GM04503 (cell line): ENCODE measurements at regions not wholly inside any gene's neighbourhood (a gene's known extent, or its start where the extent isn't known, plus 50 kb on each side); places are given as distances from the start of the nearest gene placed in this dataset.

Experiments
- DNase-seq: peaks from one replicate; pipeline ENCODE4 v3.0.0-alpha.2; 2012; ENCODE audit warnings: low read depth

DNA sequence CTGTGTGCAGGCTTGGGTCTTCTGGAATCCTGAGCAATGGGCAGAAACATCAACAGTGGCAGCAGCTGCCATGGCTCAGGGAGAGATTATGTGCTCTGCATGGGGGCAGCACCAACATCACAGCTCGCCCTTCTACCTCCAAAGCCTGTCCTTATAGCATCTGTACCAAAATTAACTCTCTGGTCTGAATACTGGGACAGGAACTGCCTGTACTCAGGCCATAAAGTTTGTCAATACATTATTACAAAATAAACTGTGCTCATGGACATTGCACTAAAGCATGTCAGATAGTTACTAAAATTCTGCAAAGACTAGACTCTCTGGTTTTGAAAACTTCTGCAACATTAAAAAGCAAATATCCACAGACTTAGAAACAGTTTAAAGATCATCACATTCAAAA, 91.6 kb downstream of the ZC3H11B start:
- DNase-seq, result no peak

GRCh38 chr1:219520241-219520640, 92.7 kb downstream of the ZC3H11B start:
- DNase-seq, result no peak

- DNase-seq, result no peak
Measured at GRCh38 chr1:219518907-219519248, 94.0 kb downstream of the ZC3H11B start.

- peak; percentile 11 for DNase-seq
Measured at GRCh38 chr1:219518168-219518906, 94.6 kb downstream of the ZC3H11B start.

DNA sequence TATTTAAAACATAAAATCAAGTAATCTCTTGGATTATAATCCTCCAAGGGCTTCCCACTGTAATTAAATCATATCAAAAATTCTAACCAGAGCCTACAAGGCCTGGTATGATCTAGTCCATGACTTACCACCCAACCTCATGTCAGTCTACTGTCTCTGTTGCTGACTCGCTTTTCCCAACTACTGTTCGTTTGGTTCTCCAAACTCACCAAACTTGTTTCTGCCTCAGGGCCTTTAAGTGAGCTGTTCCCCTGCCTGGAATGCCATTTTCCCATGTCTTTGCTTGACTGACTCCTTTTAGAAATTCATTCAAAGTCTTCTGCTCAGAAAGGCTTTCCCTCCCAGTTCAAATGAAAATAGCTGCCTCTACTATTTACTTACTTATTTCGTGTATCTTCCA, 95.9 kb downstream of the ZC3H11B start:
- no peak for DNase-seq

DNA sequence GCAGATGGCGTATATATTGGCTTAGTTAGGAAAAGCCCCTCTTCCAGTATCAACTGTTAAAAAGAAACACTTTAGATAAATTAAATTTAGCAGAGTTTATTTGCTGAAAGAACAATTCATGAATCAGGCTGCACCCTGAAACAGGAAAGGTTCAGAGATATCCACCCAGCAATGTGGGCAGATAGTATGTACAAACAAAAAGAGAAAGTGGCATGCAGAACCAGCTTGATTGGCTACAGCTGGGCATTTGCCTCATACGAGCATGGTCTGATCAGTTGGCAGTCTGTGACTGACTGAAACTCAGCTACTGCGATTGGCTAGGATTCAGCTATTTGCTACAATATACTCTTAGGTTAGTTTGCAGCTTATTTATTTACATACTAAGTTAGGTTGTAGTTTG, 98.2 kb downstream of the ZC3H11B start:
- DNase-seq, result no peak

DNA sequence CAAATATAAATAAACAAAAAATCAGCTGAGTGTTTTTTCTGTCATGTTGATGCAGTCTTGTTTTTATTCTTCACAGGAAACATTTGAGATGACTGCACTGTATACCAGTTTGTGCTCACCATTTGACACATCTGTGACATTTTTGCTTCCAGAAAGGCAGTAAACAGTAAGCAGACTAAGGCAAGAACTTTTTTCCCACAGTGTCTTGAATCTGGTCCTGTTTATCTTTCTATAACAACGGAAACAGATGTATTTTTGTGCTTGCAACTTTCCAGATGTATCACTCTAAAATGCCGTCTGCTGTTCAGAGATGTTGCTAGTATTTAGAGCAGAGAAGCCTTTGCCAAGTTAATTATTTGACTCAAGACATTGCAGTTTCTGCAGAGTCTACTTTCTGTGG, 105.5 kb downstream of the ZC3H11B start:
- DNase-seq, result no peak

- no peak for DNase-seq
Measured at GRCh38 chr1:219506936-219507335, 106.0 kb downstream of the ZC3H11B start.

- DNase-seq, result no peak
Measured at GRCh38 chr1:219506473-219506899, 106.4 kb downstream of the ZC3H11B start.

DNA sequence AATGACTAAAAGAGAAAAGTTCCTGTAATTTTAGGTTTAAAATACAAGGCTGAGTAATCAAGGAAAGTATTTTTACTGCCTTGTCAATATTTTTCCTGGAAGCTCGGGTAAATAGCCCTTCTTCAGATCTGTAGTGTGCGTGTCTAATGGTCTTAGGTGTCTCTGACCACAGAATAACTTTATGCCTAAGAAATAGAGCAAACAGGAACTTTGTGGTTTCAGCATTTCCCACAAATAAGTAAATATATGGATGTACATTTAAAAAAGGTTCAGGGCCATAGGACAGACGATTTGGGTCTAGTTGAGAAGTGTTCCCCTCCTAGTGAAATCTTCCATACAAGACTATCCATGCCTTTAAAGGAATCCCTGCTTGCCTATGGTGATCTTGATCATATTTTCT, 107.0 kb downstream of the ZC3H11B start:
- DNase-seq, result no peak

- no peak for DNase-seq
Measured at GRCh38 chr1:219503604-219504003, 109.3 kb downstream of the ZC3H11B start.

DNA sequence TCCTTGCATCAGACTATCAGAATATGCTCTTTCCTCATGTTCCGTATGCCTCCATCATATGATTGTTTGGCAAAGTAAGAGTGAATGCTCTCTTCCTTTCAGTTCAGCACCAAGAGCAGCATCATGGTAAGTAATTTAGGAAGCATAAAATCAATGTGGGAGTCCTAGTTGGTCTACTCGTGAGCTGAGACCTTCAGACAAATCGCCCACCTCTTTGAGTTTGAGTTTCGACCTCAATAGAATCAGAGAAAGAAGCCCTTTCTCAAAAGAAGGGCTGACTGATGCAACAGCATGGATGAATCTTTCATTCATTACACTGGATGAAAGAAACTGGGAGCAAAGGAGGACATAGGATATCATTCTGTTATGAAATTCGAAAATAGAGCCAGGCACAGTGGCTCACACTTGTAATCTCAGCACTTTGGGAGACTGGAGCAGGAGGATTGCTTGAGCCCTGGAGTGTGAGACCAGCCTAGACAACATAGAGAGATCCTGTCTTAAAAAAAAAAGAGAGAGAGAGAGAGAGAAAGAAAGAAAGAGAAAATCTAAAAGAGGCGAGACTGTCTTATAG, 112.5 kb downstream of the ZC3H11B start:
- no peak for DNase-seq

DNA sequence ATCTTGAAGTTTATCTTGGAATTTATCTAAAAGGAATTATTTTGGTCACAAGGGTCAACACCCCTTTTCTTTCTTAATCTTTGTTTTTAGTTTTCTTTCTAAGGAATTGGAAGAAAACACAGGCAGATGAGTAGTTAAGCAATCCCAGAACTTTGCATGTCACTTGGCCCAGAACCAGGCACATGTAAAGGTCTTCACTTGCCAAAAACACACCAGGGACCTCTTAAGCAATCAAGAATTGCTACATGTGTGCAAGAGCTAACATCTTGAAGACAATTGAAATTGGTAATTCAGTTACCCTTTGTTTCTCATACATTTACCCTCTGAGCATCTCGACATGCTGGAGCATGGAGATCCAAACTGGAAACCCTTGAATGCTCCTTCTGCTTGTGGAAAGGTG, 114.2 kb downstream of the ZC3H11B start:
- DNase-seq, result peak; percentile 8

DNA sequence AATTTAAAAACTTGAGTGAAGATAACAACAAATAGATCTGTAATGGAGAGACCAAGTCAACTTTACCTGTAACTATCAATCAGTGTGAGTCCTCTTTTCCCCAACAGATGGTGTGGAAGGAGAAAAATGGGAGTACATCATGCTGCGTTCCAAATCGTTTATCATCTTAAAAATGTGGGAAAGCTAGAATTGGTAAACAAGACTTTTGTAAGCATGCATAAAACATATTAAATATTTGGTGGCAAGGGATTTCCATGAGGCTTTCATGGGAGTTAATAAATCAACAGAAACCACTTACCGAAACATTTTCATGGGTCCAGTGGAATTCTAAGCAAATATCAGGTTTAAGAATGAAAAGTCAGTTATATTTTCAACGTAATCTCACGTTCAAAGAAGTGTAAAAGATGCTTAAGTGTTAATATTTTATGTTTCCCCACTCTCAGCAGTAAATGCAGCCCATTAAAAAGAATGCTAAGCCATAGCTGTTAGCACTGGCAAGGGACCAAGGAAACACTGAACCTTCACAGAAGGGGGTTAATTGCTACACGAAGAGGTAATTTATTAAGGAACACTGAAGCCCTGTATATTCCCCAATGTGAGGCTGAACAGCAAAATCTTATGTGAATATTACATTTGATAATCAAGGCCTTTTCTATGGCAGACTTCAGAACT, 117.0 kb downstream of the ZC3H11B start:
- DNase-seq, result no peak

DNA sequence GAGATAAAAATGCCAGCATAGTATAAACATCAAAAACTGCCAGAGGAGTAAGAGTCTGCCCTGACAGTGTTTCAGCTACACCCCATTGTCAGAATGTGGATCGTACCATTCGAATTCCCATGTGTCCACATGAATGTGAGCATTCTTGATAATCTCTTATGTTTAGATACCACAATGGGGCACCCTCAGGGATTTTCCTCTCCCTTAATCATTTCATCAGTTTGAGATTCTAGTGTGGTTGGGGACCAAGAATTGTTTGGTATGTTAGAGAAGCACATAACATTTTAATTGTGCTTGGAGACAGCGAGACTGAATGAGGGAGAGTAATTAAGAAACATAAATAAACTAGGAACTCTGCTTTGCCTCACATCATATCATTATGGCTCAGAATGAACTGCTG, 120.2 kb downstream of the ZC3H11B start:
- no peak for DNase-seq

- no peak for DNase-seq
Measured at GRCh38 chr1:219490566-219490965, 122.3 kb downstream of the ZC3H11B start.

GRCh38 chr1:219489636-219490035, 123.3 kb downstream of the ZC3H11B start:
- no peak for DNase-seq

GRCh38 chr1:219488275-219488674, 124.6 kb downstream of the ZC3H11B start:
- no peak for DNase-seq

GRCh38 chr1:219483530-219483929, 129.4 kb downstream of the ZC3H11B start:
- no peak for DNase-seq

GRCh38 chr1:219480011-219480410, 132.9 kb downstream of the ZC3H11B start:
- DNase-seq, result no peak

DNA sequence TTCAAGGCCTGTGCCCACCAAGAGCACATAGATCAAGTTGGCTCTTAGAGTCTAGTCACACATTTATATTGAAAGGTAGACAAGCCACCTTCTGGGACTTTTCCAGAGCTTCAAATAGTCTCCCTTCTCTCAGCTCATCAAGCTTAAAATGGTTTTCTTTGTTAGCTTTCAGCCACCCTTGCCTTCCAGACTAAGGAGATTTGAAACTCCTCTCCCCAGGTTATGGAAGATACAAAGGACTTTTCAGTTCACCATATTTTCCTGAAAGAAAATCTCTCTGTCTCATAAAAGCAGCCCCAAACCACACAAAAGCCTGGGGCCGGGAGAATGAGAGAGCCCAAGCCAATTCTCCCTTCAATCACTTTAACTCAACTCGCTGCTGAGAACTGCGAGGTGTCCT, 134.1 kb downstream of the ZC3H11B start:
- DNase-seq, result no peak

- no peak for DNase-seq
Measured at GRCh38 chr1:219477861-219478260, 135.0 kb downstream of the ZC3H11B start.

- no peak for DNase-seq
Measured at GRCh38 chr1:219476716-219477115, 136.2 kb downstream of the ZC3H11B start.

DNA sequence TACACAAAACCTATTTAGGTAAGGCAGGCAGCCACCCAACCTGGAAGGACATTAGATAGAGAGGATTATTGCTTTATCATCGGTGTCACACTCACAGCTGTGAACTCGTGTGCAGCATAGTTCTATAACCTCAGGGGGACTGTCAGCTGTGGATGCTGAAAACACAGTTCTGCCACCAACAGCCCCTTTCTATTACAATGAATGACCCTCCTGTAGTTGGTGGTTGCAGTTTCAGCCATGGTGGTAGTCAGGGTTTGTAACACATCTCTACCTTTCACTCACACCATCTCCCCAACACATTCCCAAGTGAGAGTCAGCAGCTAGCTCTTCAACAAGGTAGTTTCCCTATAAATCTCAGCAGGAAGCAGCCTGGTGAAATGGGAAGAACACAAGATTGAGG, 136.8 kb downstream of the ZC3H11B start:
- DNase-seq, result no peak
